ENCODE measurements at regions not wholly inside any gene's neighbourhood (a gene's known extent, or its start where the extent isn't known, plus 50 kb on each side); places are given as distances from the start of the nearest gene placed in this dataset.

DNA sequence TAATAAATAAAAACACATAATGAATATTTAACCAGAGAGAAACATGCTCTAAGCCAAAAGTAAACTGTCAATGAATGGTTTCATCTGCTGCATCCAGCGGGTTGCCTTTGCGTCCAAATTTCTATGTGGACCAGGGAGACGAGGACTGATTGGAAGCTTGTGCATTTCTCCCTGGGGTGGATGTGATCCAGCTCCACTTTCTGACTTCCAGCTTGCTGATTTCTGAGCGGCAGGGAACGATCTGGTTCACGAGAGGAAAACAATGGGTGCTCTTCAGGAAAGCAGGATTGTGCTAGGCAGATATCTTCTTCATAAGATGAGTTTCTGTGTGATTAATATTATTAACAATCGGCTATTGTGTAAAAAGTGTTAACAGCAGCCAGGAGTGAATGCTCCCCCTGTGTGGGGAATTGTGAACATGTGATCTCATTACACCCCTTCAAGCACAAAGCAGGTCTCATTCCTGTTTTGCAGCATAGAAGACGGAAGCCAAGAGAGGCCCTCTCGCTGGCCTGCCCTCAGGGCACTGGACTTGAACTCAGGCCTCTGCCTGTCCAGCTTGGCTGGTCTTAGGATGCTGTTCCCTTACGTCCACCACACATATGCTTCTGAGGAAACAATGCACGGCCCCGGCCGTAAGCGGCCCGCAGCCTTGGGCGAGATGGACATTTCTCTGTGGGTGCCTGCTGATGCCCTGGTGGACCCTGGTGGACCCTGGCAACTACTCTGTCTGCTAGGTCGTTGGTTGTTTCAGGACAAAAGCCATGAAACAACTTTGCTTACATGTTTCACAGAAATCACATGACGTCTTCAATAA lies 183.4 kb upstream of the C1orf174 start:
- DNase-seq (ENCODE audit: low read depth): no peak
- no peak overlapping the region for H3K4me3 ChIP-seq (ENCODE audit: low read depth, low read length)
- TF ChIP-seq, protein P1, sequence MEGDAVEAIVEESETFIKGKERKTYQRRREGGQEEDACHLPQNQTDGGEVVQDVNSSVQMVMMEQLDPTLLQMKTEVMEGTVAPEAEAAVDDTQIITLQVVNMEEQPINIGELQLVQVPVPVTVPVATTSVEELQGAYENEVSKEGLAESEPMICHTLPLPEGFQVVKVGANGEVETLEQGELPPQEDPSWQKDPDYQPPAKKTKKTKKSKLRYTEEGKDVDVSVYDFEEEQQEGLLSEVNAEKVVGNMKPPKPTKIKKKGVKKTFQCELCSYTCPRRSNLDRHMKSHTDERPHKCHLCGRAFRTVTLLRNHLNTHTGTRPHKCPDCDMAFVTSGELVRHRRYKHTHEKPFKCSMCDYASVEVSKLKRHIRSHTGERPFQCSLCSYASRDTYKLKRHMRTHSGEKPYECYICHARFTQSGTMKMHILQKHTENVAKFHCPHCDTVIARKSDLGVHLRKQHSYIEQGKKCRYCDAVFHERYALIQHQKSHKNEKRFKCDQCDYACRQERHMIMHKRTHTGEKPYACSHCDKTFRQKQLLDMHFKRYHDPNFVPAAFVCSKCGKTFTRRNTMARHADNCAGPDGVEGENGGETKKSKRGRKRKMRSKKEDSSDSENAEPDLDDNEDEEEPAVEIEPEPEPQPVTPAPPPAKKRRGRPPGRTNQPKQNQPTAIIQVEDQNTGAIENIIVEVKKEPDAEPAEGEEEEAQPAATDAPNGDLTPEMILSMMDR (conservative IDR thresholded peaks at IDR 0.05; ENCODE audit: low read depth, low read length): no peak

DNA sequence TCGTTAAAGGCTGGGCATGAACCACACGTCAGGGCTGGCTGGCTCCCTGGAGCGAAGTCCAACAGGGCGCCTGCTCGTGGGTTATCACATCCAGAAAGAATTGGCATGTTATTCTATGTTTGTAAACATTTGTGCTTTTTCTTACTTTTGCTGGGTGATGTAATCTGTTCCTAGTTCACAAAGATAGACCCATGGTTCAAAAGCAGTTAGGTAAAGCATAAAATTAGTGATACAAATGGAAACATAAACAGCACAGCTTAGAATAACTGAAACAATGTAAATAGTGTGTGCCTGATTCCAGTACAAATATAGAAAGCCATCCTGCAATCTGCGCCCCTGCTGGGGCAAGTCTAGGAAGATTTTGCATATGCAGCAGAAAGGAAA lies 184.0 kb upstream of the C1orf174 start:
- DNase-seq (ENCODE audit: low read depth): no peak
- no peak overlapping the region for H3K4me3 ChIP-seq (ENCODE audit: low read depth, low read length)
- TF ChIP-seq, protein P1 (conservative IDR thresholded peaks at IDR 0.05; ENCODE audit: low read depth, low read length): no peak

DNA sequence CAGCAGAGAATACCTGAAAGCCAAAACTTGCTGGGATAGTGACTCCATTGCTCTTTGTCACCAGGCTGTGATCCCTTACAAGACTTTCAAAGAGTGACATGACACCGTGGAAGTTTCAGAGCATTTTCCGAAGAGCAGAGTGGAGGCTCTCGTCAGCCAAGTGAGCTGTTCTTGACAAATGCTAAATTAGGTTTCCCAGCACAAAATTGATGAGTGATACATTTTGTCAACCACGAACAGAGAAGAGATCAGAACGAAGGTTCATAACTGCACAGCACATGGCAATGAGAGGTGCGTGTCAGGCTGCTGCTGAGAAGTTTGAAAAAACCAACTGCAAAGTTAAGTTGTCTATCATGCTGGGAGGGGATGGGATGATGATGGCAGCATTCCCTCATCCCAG lies 184.4 kb upstream of the C1orf174 start:
- DNase-seq (ENCODE audit: low read depth): no peak
- H3K4me3 ChIP-seq (ENCODE audit: low read depth, low read length): no peak overlapping the region
- TF ChIP-seq, protein P1 (conservative IDR thresholded peaks at IDR 0.05; ENCODE audit: low read depth, low read length): no peak

DNA sequence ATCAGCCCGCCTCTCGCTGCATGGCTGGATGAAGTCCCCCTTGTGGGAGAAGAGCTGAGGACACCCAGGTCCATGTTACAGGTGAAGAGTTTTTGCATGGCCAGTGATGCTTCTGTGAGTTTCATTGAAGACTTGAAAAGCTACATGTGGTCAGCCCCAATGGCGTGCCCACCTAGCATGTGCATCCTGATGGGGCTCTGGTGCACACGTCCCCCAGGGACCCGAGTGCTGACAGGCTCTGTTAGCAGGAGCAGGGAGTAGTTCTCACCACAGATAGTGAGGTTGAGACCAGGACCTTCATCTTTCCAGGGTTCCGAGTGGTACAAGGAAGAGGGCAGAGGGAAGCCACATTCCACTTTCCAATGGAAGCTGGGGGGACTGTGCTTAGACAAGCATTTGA lies 184.8 kb upstream of the C1orf174 start:
- H3K4me3 ChIP-seq (ENCODE audit: low read depth, low read length): no peak overlapping the region
- no peak for DNase-seq (ENCODE audit: low read depth)
- TF ChIP-seq, protein P1 (conservative IDR thresholded peaks at IDR 0.05; ENCODE audit: low read depth, low read length): no peak

DNA sequence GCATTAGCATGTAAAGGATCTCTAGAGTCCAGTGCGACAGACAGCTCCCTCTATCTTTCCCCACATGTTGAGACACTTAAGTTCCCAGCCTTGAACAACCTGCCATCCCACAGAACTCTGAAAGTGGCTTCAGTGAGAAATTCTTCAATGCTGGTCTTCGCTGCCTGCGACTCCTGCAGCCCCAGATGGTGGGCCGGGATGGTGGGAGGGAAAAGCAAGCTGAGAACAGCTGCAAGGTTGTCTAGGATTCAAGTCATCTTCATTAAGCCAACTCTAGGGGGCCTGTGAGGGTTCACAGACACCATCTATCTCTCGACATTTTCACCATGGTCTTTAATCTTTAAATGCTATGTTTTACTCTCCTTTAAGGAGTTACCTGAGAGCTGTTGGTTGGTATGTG lies 185.5 kb upstream of the C1orf174 start:
- TF ChIP-seq, protein P1 (conservative IDR thresholded peaks at IDR 0.05; ENCODE audit: low read depth, low read length): no peak
- H3K4me3 ChIP-seq (ENCODE audit: low read depth, low read length): no peak overlapping the region
- no peak for DNase-seq (ENCODE audit: low read depth)

DNA sequence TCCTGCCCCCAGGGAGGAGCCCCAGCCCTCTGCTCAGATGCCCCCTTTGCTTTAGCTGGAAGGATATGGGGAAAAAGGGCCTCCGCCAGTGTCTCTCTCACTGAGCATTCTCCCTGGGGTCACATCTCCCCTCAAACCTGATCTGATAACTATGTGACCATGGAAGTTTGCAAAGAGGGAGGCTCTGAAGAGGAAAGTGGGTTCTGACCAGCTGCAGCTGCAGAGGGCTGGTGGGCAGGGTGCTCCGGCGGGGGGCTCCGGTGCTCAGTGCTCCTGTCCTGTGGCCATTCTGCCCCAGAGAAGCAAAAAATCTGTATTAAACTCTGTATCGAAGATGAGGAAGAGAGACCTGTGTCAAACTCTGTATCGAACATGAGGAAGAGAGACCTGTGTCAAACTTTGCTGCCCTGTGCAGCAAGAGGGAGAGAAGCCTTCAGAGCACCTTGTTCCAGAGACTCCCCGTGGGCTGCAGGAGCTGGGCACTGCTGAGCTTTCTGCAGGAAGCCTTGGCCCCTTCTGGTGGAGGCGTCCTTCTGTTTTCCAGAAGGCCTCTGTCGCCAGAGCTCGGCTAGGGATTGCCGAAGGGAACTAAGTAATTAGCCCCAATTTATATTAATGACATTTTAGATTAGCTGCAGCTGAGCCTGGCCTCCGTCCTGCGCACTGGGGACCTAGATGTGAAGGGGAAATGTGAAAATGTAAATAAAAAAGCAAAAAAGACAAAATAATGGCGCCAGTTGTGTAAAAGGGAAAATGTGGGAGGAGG lies 186.2 kb upstream of the C1orf174 start:
- DNase-seq (ENCODE audit: low read depth): no peak
- no peak overlapping the region for H3K4me3 ChIP-seq (ENCODE audit: low read depth, low read length)
- TF ChIP-seq, protein P1 (conservative IDR thresholded peaks at IDR 0.05; ENCODE audit: low read depth, low read length): no peak

All from choroid plexus epithelial cell (primary cell).